ENCODE measurements at regions not wholly inside any gene's neighbourhood (a gene's known extent, or its start where the extent isn't known, plus 50 kb on each side); places are given as distances from the start of the nearest gene placed in this dataset.
A peak's percentile ranks its signal among the peaks of the same experiment; 100 is the strongest.

- peak; percentile 93 for TF ChIP-seq ZNF644 (CRISPR knock-in tag; IDR thresholded peaks at IDR 0.05; ENCODE audit: low read depth)
- TF ChIP-seq ZNF646 (CRISPR knock-in tag; IDR thresholded peaks at IDR 0.05), result peak; percentile 55; the same call in 1 of the 2 replicates
- TF ChIP-seq HIVEP1 (CRISPR knock-in tag; IDR thresholded peaks at IDR 0.05), result 0 out of 2 replicates have a peak, but pooled peaks have one; percentile 39
- TF ChIP-seq HNF4A (CRISPR knock-in tag; IDR thresholded peaks at IDR 0.05), result peak; percentile 97
- TF ChIP-seq ZNF546 (CRISPR knock-in tag; conservative IDR thresholded peaks at IDR 0.05), result no peak
- no peak; the same call in 1 of the 2 replicates for TF ChIP-seq NR2F6 (IDR thresholded peaks at IDR 0.05)
- peak; percentile 73 for TF ChIP-seq NR2F6 (CRISPR knock-in tag; IDR thresholded peaks at IDR 0.05)
- TF ChIP-seq ZNF350 (CRISPR knock-in tag; IDR thresholded peaks at IDR 0.05; ENCODE audit: borderline replicate concordance, low read depth), result no peak; the same call in 1 of the 2 replicates
- 0 out of 2 replicates have a peak, but pooled peaks have one; percentile 64 for TF ChIP-seq MTA1 (CRISPR knock-in tag; IDR thresholded peaks at IDR 0.05; ENCODE audit: borderline replicate concordance)
- TF ChIP-seq CERS6 (CRISPR knock-in tag; IDR thresholded peaks at IDR 0.05), result no peak
- no peak for TF ChIP-seq REXO4 (CRISPR knock-in tag; IDR thresholded peaks at IDR 0.05; ENCODE audit: borderline replicate concordance)
- TF ChIP-seq LBX2 (CRISPR knock-in tag; IDR thresholded peaks at IDR 0.05; ENCODE audit: borderline replicate concordance), result no peak
- TF ChIP-seq SUZ12 (IDR thresholded peaks at IDR 0.05; ENCODE audit: low read depth, low read length), result no peak
- TF ChIP-seq KDM1A (CRISPR knock-in tag; IDR thresholded peaks at IDR 0.05), result no peak
- TF ChIP-seq AGO2 (optimal IDR thresholded peaks at IDR 0.05; ENCODE audit: low read depth, low read length), result no peak
- peak; percentile 95 for TF ChIP-seq ZNF331 (CRISPR knock-in tag; IDR thresholded peaks at IDR 0.05)
- TF ChIP-seq GTF3A (CRISPR knock-in tag; conservative IDR thresholded peaks at IDR 0.05), result no peak
- TF ChIP-seq IKZF1 (IDR thresholded peaks at IDR 0.05), result no peak
- no peak for TF ChIP-seq ZNF282 (IDR thresholded peaks at IDR 0.05; ENCODE audit: partially characterized antibody)
- no peak for TF ChIP-seq PRDM4 (CRISPR knock-in tag; IDR thresholded peaks at IDR 0.05; ENCODE audit: borderline replicate concordance)
- no peak for TF ChIP-seq NR3C1 (CRISPR knock-in tag; IDR thresholded peaks at IDR 0.05)
- no peak for TF ChIP-seq ZNF354B (CRISPR knock-in tag; IDR thresholded peaks at IDR 0.05)
These were observed 163.5 kb downstream of the CDH19 start (continued) for GRCh38 chr18:66440433-66440832.
